ENCODE measurements at regions not wholly inside any gene's neighbourhood (a gene's known extent, or its start where the extent isn't known, plus 50 kb on each side); places are given as distances from the start of the nearest gene placed in this dataset.

- ATAC-seq (no peak), DNase-seq (no peak)
- Histone ChIP-seq H3K9me3 (no peaks in the 10 kb centered on the region), H3K27ac (no peak overlapping the region), H3K4me1 (no peaks in the 10 kb centered on the region), H3K4me3 (no peak overlapping the region), H3K36me3 (no peaks in the 10 kb centered on the region), H3K27me3 (no peaks in the 10 kb centered on the region)
- intact Hi-C loops (cut with DNase I) = no loop called here
- no peak for TF ChIP-seq CTCF (IDR thresholded peaks at IDR 0.05)
- 93 to 96% methylated on average over 8 of the region's 8 CpGs for WGBS, 2 donors
Measured at GRCh38 chr10:3647074-3647473, 137.9 kb downstream of the KLF6 start.

- intact Hi-C loops (cut with DNase I) = no loop called here
- no peak for ATAC-seq
- Histone ChIP-seq H3K4me3 (no peak overlapping the region), H3K27ac (no peak overlapping the region), H3K27me3 (no peaks in the 10 kb centered on the region), H3K4me1 (no peaks in the 10 kb centered on the region), H3K9me3 (no peaks in the 10 kb centered on the region), H3K36me3 (no peaks in the 10 kb centered on the region)
- no peak for DNase-seq
- no peak for TF ChIP-seq CTCF (IDR thresholded peaks at IDR 0.05)
- WGBS, 2 donors = 90 to 95% methylated on average over 6 of the region's 6 CpGs
Measured at GRCh38 chr10:3645406-3645805, 139.6 kb downstream of the KLF6 start.

- no peak for TF ChIP-seq CTCF (IDR thresholded peaks at IDR 0.05)
- ATAC-seq (no peak), DNase-seq (no peak)
- Histone ChIP-seq H3K27me3 (no peaks in the 10 kb centered on the region), H3K27ac (no peak overlapping the region), H3K9me3 (no peaks in the 10 kb centered on the region), H3K4me1 (no peaks in the 10 kb centered on the region), H3K36me3 (no peaks in the 10 kb centered on the region), H3K4me3 (no peak overlapping the region)
- WGBS, 2 donors = 84 to 88% methylated on average over 10 of the region's 10 CpGs
- intact Hi-C loops (cut with DNase I) = no loop called here
Measured at GRCh38 chr10:3640816-3641215, 144.2 kb downstream of the KLF6 start.

- Histone ChIP-seq H3K27me3 (no peaks in the 10 kb centered on the region), H3K36me3 (no peaks in the 10 kb centered on the region), H3K4me1 (no peaks in the 10 kb centered on the region), H3K27ac (no peak overlapping the region), H3K9me3 (peaks cover 0 to 3% (median 0%) of the 10 kb centered on the region in 11 donors), H3K4me3 (no peak overlapping the region)
- 91% methylated on average over 4 of the region's 4 CpGs for WGBS, 2 donors
- DNase-seq (no peak), ATAC-seq (no peak)
- intact Hi-C loops (cut with DNase I) = loop anchor here in 1 of 10 donors (10.0 kb wide), 1 partner anchor 195 kb away; no protein-coding TSS in a partner anchor
- TF ChIP-seq CTCF (IDR thresholded peaks at IDR 0.05) = no peak
Measured at GRCh38 chr10:3639546-3639945, 145.5 kb downstream of the KLF6 start.
